Sigmoid colon (tissue), 3 donors: ENCODE measurements at regions not wholly inside any gene's neighbourhood (a gene's known extent, or its start where the extent isn't known, plus 50 kb on each side); places are given as distances from the start of the nearest gene placed in this dataset.

ENCODE experiments used
- POLR2A ChIP-seq, 2 donors: fragments of 450-650 bp; IDR thresholded peaks; one replicate each; pipeline ENCODE4 v1.6.1; 2016; ENCODE audit warnings: antibody characterized with exemption in 2 of 2, mild to moderate bottlenecking in 2 of 2, moderate library complexity in 2 of 2
- TF ChIP-seq, protein P1 (sequence below), 4 experiments: fragments of 450-650 bp in 3 of 4; fragments of 200-600 bp in 1 of 4; IDR thresholded peaks; one replicate each; pipeline ENCODE4 v1.5.1; 2016 to 2019; ENCODE audit warnings: antibody characterized with exemption in 4 of 4, mild to moderate bottlenecking in 3 of 4, moderate library complexity in 2 of 4

DNA sequence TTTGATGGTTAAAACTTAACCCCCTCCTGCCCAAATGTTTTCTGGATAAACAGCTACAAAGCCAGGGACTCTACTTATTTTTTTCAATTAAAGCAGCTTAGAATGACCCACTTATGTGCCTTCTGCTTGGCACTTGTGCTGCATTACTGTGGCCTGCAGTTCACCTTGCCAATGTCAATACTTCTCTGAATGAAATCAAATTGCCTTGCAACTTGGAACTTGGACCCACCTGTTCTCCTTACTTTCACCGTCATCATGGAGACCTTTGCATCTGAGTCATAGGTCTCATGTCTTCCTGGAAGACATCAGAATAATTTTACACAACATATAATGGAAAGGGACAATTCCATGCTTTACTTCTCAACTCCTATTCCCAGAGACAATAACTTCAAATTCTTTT, 92.1 kb upstream of the FHL2 start:
- TF ChIP-seq, protein P1, sequence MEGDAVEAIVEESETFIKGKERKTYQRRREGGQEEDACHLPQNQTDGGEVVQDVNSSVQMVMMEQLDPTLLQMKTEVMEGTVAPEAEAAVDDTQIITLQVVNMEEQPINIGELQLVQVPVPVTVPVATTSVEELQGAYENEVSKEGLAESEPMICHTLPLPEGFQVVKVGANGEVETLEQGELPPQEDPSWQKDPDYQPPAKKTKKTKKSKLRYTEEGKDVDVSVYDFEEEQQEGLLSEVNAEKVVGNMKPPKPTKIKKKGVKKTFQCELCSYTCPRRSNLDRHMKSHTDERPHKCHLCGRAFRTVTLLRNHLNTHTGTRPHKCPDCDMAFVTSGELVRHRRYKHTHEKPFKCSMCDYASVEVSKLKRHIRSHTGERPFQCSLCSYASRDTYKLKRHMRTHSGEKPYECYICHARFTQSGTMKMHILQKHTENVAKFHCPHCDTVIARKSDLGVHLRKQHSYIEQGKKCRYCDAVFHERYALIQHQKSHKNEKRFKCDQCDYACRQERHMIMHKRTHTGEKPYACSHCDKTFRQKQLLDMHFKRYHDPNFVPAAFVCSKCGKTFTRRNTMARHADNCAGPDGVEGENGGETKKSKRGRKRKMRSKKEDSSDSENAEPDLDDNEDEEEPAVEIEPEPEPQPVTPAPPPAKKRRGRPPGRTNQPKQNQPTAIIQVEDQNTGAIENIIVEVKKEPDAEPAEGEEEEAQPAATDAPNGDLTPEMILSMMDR (IDR thresholded peaks at IDR 0.05): no peak
- TF ChIP-seq POLR2A (IDR thresholded peaks at IDR 0.05): no peak
